GM23338 (cell line): ENCODE measurements at regions not wholly inside any gene's neighbourhood (a gene's known extent, or its start where the extent isn't known, plus 50 kb on each side); places are given as distances from the start of the nearest gene placed in this dataset.

Source experiments
- ATAC-seq: fragments of 200-7000 bp; cut with Tn5 transposase; 3 replicates; pipeline ENCODE4 v1.9.1; 2020
- DNase-seq: peaks from one replicate; pipeline ENCODE4 v3.0.0-alpha.2; 2015; ENCODE audit warnings: low spot score
- H2AFZ ChIP-seq: fragments of 200-600 bp; sonication (generic); 2 replicates; pipeline ENCODE4 v1.8.0; 2016; ENCODE audit warnings: antibody characterized with exemption, mild to moderate bottlenecking, moderate library complexity
- H3F3A ChIP-seq: fragments of 200-600 bp; sonication (generic); replicated peaks from 2 replicates; pipeline ENCODE4 v1.8.0; 2017; ENCODE audit warnings: antibody characterized with exemption, mixed run types, low read depth
- H3K27ac ChIP-seq: fragments of 200-600 bp; sonication (generic); 2 replicates; pipeline ENCODE4 v1.6.1; 2016; ENCODE audit warnings: low read depth
- H3K27me3 ChIP-seq: fragments of 200-600 bp; sonication (generic); 2 replicates; pipeline ENCODE4 v1.8.0; 2016; ENCODE audit warnings: mild to moderate bottlenecking, mixed run types, moderate library complexity; ENCODE audit not compliant: insufficient read depth
- H3K36me3 ChIP-seq: fragments of 200-600 bp; sonication (generic); 2 replicates; pipeline ENCODE4 v1.8.0; 2016; ENCODE audit warnings: mild to moderate bottlenecking; ENCODE audit not compliant: insufficient read depth
- H3K4me1 ChIP-seq: fragments of 200-600 bp; sonication (generic); 2 replicates; pipeline ENCODE4 v1.8.0; 2016; ENCODE audit warnings: mild to moderate bottlenecking, moderate library complexity; ENCODE audit not compliant: insufficient read depth
- H3K4me2 ChIP-seq: fragments of 200-600 bp; sonication (generic); 2 replicates; pipeline ENCODE4 v1.7.1; 2017; ENCODE audit warnings: mixed run types
- H3K4me3 ChIP-seq: fragments of 200-600 bp; sonication (generic); 2 replicates; pipeline ENCODE4 v1.6.1; 2016; ENCODE audit warnings: mixed run types
- H3K79me2 ChIP-seq: fragments of 200-600 bp; sonication (generic); replicated peaks from 2 replicates; pipeline ENCODE4 v1.8.0; 2017; ENCODE audit warnings: mild to moderate bottlenecking; ENCODE audit not compliant: insufficient read depth
- H3K9me2 ChIP-seq: fragments of 200-600 bp; sonication (generic); 2 replicates; pipeline ENCODE4 v1.8.0; 2017; ENCODE audit not compliant: insufficient read depth
- H4K20me1 ChIP-seq: fragments of 200-600 bp; sonication (generic); replicated peaks from 2 replicates; pipeline ENCODE4 v1.8.0; 2017; ENCODE audit warnings: mild to moderate bottlenecking; ENCODE audit not compliant: insufficient read depth
- H3K27ac Mint-ChIP-seq: 2 replicates; pipeline ENCODE4 v1.8.0; 2020; ENCODE audit warnings: inconsistent platforms, mild to moderate bottlenecking, moderate library complexity, mixed read lengths
- H3K27me3 Mint-ChIP-seq: 3 replicates; pipeline ENCODE4 v1.8.0; 2022; ENCODE audit warnings: low read depth, mild to moderate bottlenecking, moderate library complexity, mixed read lengths, inconsistent platforms; ENCODE audit not compliant: insufficient read depth, poor library complexity
- H3K36me3 Mint-ChIP-seq: 3 replicates; pipeline ENCODE4 v1.8.0; 2021; ENCODE audit warnings: low read depth, mild to moderate bottlenecking, inconsistent platforms, moderate library complexity, mixed read lengths
- H3K4me1 Mint-ChIP-seq: 3 replicates; pipeline ENCODE4 v1.8.0; 2020; ENCODE audit warnings: mild to moderate bottlenecking, inconsistent platforms, mixed read lengths
- H3K4me3 Mint-ChIP-seq: 3 replicates; pipeline ENCODE4 v1.8.0; 2021; ENCODE audit warnings: moderate library complexity, mild to moderate bottlenecking, inconsistent platforms, mixed read lengths
- H3K9me3 Mint-ChIP-seq: 3 replicates; pipeline ENCODE4 v1.8.0; 2020; ENCODE audit warnings: moderate library complexity, mild to moderate bottlenecking, inconsistent platforms, mixed read lengths
- CREB1 ChIP-seq: fragments of 250-450 bp; sonication (Bioruptor Pico); IDR thresholded peaks from 2 replicates; pipeline ENCODE4 v1.5.0; 2020; ENCODE audit warnings: low read depth, mild to moderate bottlenecking, moderate library complexity
- EZH2 ChIP-seq: fragments of 200-600 bp; sonication (generic); IDR thresholded peaks from one replicate; pipeline ENCODE4 v1.8.0; 2017; ENCODE audit warnings: antibody characterized with exemption, mild to moderate bottlenecking, low read depth; ENCODE audit not compliant: unreplicated experiment
- EZH2phosphoT487 ChIP-seq: fragments of 200-600 bp; sonication (generic); IDR thresholded peaks from one replicate; pipeline ENCODE4 v1.8.1; 2018; ENCODE audit warnings: antibody characterized with exemption; ENCODE audit not compliant: unreplicated experiment
- JUNB ChIP-seq: IDR thresholded peaks from one replicate; pipeline ENCODE4 v1.6.1; 2016; ENCODE audit warnings: antibody characterized with exemption; ENCODE audit not compliant: unreplicated experiment
- NANOG ChIP-seq: IDR thresholded peaks from 2 replicates; pipeline ENCODE4 v1.6.1; 2016; ENCODE audit warnings: antibody characterized with exemption, borderline replicate concordance
- POLR2AphosphoS5 ChIP-seq: IDR thresholded peaks from 2 replicates; pipeline ENCODE4 v1.6.1; 2016; ENCODE audit warnings: antibody characterized with exemption, low read depth
- STAT1 ChIP-seq: IDR thresholded peaks from one replicate; pipeline ENCODE4 v1.6.1; 2016; ENCODE audit warnings: antibody characterized with exemption; ENCODE audit not compliant: unreplicated experiment
- ZNF114 ChIP-seq: fragments of 250-450 bp; sonication (Bioruptor Pico); IDR thresholded peaks from 2 replicates; pipeline ENCODE4 v1.5.0; 2020; ENCODE audit warnings: mild to moderate bottlenecking, moderate library complexity
- ZNF331 ChIP-seq: fragments of 250-450 bp; sonication (Bioruptor Pico); IDR thresholded peaks from 2 replicates; pipeline ENCODE4 v1.5.0; 2020; ENCODE audit warnings: low read depth, mild to moderate bottlenecking, moderate library complexity
- TF ChIP-seq, protein P1 (sequence below), 2 experiments: fragments of 200-600 bp in 1 of 2; sonication (generic) in 1 of 2; conservative IDR thresholded peaks; 2 replicates each; pipeline versions ENCODE4 v1.5.1 to v1.6.1; 2016 to 2017; ENCODE audit warnings: antibody characterized with exemption in 2 of 2, low read depth in 2 of 2, mild to moderate bottlenecking in 2 of 2, moderate library complexity in 1 of 2
- TF ChIP-seq, protein P2 (sequence below): IDR thresholded peaks from one replicate; pipeline ENCODE4 v1.6.1; 2018; ENCODE audit warnings: antibody characterized with exemption; ENCODE audit not compliant: unreplicated experiment
- TF ChIP-seq, protein P3 (sequence below): IDR thresholded peaks from 2 replicates; pipeline ENCODE4 v1.6.1; 2016; ENCODE audit warnings: antibody characterized with exemption

DNA sequence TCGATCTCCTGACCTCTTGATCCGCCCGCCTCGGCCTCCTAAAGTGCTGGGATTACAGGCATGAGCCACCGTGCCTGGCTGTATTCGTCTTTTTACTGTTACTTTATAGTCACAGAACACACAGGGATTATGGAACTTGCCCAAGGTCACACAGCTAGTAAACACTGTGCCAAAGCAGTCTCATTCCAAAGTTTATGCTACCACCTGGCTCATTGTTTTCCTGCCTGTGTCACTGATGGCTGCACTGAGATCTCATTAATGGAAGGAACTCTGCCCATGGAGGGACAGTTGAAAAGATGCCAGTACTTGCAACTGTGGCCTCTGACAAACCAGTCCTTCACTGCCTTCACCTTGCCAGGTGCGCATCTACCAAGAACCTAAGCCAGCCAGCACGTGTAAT is 517.7 kb downstream of the BCOR start:
- H3K9me3 Mint-ChIP-seq: no peaks in the 10 kb centered on the region

DNA sequence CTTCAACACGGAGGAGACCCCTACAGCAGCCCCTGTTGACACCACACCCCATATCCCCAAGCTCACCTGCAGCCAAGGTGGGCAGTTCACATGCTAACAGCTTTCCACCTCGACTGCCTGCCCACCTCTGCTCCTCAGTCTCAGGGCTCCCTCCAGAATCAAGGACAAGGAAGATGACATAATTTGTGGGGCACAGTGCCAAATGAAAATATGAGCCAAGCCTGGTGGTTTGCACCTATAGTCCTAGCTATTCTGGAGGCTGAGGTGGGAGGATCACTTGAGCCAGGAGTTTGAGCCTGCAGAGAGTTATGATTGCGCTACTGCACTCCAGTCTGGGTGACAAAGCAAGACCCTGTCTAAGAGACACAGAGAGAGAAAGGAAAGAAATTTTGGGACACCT is 516.3 kb downstream of the BCOR start:
- no peak overlapping the region for H3K4me3 Mint-ChIP-seq
- Histone ChIP-seq H3K4me2 (no peak overlapping the region), H3K36me3 (no peaks in the 10 kb centered on the region), H3K79me2 (no peaks in the 10 kb centered on the region), H3K9me2 (no peaks in the 10 kb centered on the region), H2AFZ (no peak overlapping the region), H3K4me1 (no peaks in the 10 kb centered on the region), H4K20me1 (no peaks in the 10 kb centered on the region), H3K27me3 (no peaks in the 10 kb centered on the region), H3K4me3 (no peak overlapping the region), H3K27ac (no peak overlapping the region), H3F3A (no peaks in the 10 kb centered on the region)
- no peak for DNase-seq
- no peaks in the 10 kb centered on the region for H3K27me3 Mint-ChIP-seq
- H3K27ac Mint-ChIP-seq: no peak overlapping the region
- H3K4me1 Mint-ChIP-seq: peaks cover 15% of the 10 kb centered on the region
- H3K9me3 Mint-ChIP-seq: no peaks in the 10 kb centered on the region
- ATAC-seq: no peak
- H3K36me3 Mint-ChIP-seq: no peaks in the 10 kb centered on the region
- TF ChIP-seq, protein P1, sequence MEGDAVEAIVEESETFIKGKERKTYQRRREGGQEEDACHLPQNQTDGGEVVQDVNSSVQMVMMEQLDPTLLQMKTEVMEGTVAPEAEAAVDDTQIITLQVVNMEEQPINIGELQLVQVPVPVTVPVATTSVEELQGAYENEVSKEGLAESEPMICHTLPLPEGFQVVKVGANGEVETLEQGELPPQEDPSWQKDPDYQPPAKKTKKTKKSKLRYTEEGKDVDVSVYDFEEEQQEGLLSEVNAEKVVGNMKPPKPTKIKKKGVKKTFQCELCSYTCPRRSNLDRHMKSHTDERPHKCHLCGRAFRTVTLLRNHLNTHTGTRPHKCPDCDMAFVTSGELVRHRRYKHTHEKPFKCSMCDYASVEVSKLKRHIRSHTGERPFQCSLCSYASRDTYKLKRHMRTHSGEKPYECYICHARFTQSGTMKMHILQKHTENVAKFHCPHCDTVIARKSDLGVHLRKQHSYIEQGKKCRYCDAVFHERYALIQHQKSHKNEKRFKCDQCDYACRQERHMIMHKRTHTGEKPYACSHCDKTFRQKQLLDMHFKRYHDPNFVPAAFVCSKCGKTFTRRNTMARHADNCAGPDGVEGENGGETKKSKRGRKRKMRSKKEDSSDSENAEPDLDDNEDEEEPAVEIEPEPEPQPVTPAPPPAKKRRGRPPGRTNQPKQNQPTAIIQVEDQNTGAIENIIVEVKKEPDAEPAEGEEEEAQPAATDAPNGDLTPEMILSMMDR (conservative IDR thresholded peaks at IDR 0.05; ENCODE audit: low read depth in 2 of 2): no peak
- TF ChIP-seq STAT1: no peak
- no peak for TF ChIP-seq CREB1
- TF ChIP-seq, protein P2, sequence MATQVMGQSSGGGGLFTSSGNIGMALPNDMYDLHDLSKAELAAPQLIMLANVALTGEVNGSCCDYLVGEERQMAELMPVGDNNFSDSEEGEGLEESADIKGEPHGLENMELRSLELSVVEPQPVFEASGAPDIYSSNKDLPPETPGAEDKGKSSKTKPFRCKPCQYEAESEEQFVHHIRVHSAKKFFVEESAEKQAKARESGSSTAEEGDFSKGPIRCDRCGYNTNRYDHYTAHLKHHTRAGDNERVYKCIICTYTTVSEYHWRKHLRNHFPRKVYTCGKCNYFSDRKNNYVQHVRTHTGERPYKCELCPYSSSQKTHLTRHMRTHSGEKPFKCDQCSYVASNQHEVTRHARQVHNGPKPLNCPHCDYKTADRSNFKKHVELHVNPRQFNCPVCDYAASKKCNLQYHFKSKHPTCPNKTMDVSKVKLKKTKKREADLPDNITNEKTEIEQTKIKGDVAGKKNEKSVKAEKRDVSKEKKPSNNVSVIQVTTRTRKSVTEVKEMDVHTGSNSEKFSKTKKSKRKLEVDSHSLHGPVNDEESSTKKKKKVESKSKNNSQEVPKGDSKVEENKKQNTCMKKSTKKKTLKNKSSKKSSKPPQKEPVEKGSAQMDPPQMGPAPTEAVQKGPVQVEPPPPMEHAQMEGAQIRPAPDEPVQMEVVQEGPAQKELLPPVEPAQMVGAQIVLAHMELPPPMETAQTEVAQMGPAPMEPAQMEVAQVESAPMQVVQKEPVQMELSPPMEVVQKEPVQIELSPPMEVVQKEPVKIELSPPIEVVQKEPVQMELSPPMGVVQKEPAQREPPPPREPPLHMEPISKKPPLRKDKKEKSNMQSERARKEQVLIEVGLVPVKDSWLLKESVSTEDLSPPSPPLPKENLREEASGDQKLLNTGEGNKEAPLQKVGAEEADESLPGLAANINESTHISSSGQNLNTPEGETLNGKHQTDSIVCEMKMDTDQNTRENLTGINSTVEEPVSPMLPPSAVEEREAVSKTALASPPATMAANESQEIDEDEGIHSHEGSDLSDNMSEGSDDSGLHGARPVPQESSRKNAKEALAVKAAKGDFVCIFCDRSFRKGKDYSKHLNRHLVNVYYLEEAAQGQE: no peak
- TF ChIP-seq ZNF331 (CRISPR knock-in tag): no peak
- TF ChIP-seq EZH2phosphoT487: no peak
- TF ChIP-seq JUNB: no peak
- no peak for TF ChIP-seq NANOG
- no peak for TF ChIP-seq ZNF114 (CRISPR knock-in tag)
- TF ChIP-seq, protein P3, sequence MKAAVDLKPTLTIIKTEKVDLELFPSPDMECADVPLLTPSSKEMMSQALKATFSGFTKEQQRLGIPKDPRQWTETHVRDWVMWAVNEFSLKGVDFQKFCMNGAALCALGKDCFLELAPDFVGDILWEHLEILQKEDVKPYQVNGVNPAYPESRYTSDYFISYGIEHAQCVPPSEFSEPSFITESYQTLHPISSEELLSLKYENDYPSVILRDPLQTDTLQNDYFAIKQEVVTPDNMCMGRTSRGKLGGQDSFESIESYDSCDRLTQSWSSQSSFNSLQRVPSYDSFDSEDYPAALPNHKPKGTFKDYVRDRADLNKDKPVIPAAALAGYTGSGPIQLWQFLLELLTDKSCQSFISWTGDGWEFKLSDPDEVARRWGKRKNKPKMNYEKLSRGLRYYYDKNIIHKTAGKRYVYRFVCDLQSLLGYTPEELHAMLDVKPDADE: no peak
- no peak for TF ChIP-seq POLR2AphosphoS5
- no peak for TF ChIP-seq EZH2

More for the DNA sequence above, 517.7 kb downstream of the BCOR start:
- ATAC-seq (no peak), DNase-seq (no peak)
- peaks cover 17% of the 10 kb centered on the region for H3K4me1 Mint-ChIP-seq
- Histone ChIP-seq H3K36me3 (no peaks in the 10 kb centered on the region), H3K4me3 (no peak overlapping the region), H3K4me1 (no peaks in the 10 kb centered on the region), H3K9me2 (no peaks in the 10 kb centered on the region), H3K4me2 (no peak overlapping the region), H3F3A (no peaks in the 10 kb centered on the region), H3K79me2 (no peaks in the 10 kb centered on the region), H3K27me3 (no peaks in the 10 kb centered on the region), H4K20me1 (no peaks in the 10 kb centered on the region), H3K27ac (no peak overlapping the region), H2AFZ (no peak overlapping the region)
- no peak overlapping the region for H3K4me3 Mint-ChIP-seq
- H3K27me3 Mint-ChIP-seq: no peaks in the 10 kb centered on the region
- H3K27ac Mint-ChIP-seq: no peak overlapping the region
- TF ChIP-seq EZH2phosphoT487: no peak
- no peaks in the 10 kb centered on the region for H3K36me3 Mint-ChIP-seq
